ENCODE measurements at regions not wholly inside any gene's neighbourhood (a gene's known extent, or its start where the extent isn't known, plus 50 kb on each side); places are given as distances from the start of the nearest gene placed in this dataset.

GRCh38 chr20:39431091-39431880 lies 469.1 kb downstream of the DHX35 start:
- TF ChIP-seq CREB1 (CRISPR knock-in tag; IDR thresholded peaks at IDR 0.05; ENCODE audit: low read depth) (no peak), EZH2phosphoT487 (IDR thresholded peaks at IDR 0.05; ENCODE audit: unreplicated experiment) (no peak), ZNF462 (CRISPR knock-in tag; IDR thresholded peaks at IDR 0.05) (no peak)
- TF ChIP-seq, protein P1, sequence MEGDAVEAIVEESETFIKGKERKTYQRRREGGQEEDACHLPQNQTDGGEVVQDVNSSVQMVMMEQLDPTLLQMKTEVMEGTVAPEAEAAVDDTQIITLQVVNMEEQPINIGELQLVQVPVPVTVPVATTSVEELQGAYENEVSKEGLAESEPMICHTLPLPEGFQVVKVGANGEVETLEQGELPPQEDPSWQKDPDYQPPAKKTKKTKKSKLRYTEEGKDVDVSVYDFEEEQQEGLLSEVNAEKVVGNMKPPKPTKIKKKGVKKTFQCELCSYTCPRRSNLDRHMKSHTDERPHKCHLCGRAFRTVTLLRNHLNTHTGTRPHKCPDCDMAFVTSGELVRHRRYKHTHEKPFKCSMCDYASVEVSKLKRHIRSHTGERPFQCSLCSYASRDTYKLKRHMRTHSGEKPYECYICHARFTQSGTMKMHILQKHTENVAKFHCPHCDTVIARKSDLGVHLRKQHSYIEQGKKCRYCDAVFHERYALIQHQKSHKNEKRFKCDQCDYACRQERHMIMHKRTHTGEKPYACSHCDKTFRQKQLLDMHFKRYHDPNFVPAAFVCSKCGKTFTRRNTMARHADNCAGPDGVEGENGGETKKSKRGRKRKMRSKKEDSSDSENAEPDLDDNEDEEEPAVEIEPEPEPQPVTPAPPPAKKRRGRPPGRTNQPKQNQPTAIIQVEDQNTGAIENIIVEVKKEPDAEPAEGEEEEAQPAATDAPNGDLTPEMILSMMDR (conservative IDR thresholded peaks at IDR 0.05; ENCODE audit: low read depth in 2 of 2) = no peak
